CD4-positive, CD25-positive, alpha-beta regulatory T cell (primary cell): ENCODE measurements at regions not wholly inside any gene's neighbourhood (a gene's known extent, or its start where the extent isn't known, plus 50 kb on each side); places are given as distances from the start of the nearest gene placed in this dataset.
"Not testable (repeated sequence)": the region's sequence is repeated elsewhere in the genome, so short reads cannot be mapped to it uniquely, and the experiment has no call there.

ENCODE experiments used
- ATAC-seq, 2 donors: fragments of 150-1000 bp; cut with Tn5 transposase; one replicate each; pipeline ENCODE4 v1.10.0; 2021; ENCODE audit warnings: low read depth in 2 of 2, moderate number of reproducible peaks in 2 of 2, moderate library complexity in 1 of 2
- DNase-seq, 3 donors: peaks; one replicate each; pipeline versions ENCODE4 v3.0.0 to v3.0.0-alpha.2; 2012 to 2022; ENCODE audit warnings: mixed read lengths in 1 of 3
- H3K27ac ChIP-seq: one replicate; pipeline ENCODE4 v1.7.0; 2013; ENCODE audit warnings: mild to moderate bottlenecking, low read length; ENCODE audit not compliant: insufficient read depth, poor library complexity, severe bottlenecking
- H3K27me3 ChIP-seq: one replicate; pipeline ENCODE4 v1.7.0; 2013; ENCODE audit warnings: low read length; ENCODE audit not compliant: control insufficient read depth, insufficient read depth
- H3K36me3 ChIP-seq: one replicate; pipeline ENCODE4 v1.7.0; 2013; ENCODE audit warnings: mild to moderate bottlenecking, low read length, moderate library complexity; ENCODE audit not compliant: control insufficient read depth, insufficient read depth
- H3K4me1 ChIP-seq: 2 replicates; pipeline ENCODE4 v1.7.0; 2013; ENCODE audit warnings: mild to moderate bottlenecking, low read length; ENCODE audit not compliant: insufficient read depth, control insufficient read depth, poor library complexity, severe bottlenecking
- H3K4me3 ChIP-seq: one replicate; pipeline ENCODE4 v1.7.0; 2013; ENCODE audit warnings: low read depth, mild to moderate bottlenecking, low read length, moderate library complexity
- H3K9me3 ChIP-seq, 2 experiments: 1 replicate in 1 of 2; 2 replicates in 1 of 2; pipeline ENCODE4 v1.7.0; 2013; ENCODE audit warnings: low read length in 2 of 2, mild to moderate bottlenecking in 1 of 2, moderate library complexity in 1 of 2; ENCODE audit not compliant: control insufficient read depth in 2 of 2
- H3K27ac Mint-ChIP-seq, 3 donors: one replicate each; pipeline ENCODE4 v1.8.0; 2020 to 2022; ENCODE audit warnings: mild to moderate bottlenecking in 3 of 3, mixed read lengths in 3 of 3, moderate library complexity in 2 of 3
- H3K27me3 Mint-ChIP-seq: one replicate; pipeline ENCODE4 v1.8.0; 2022; ENCODE audit warnings: mild to moderate bottlenecking, mixed read lengths
- H3K36me3 Mint-ChIP-seq: one replicate; pipeline ENCODE4 v1.8.0; 2020; ENCODE audit warnings: mixed read lengths
- H3K4me1 Mint-ChIP-seq, 4 donors: one replicate each; pipeline ENCODE4 v1.8.0; 2020 to 2022; ENCODE audit warnings: mixed read lengths in 4 of 4, mild to moderate bottlenecking in 1 of 4
- H3K4me3 Mint-ChIP-seq, 4 donors: one replicate each; pipeline ENCODE4 v1.8.0; 2020 to 2022; ENCODE audit warnings: mild to moderate bottlenecking in 4 of 4, mixed read lengths in 4 of 4, moderate library complexity in 3 of 4
- H3K9me3 Mint-ChIP-seq, 7 donors: one replicate each; pipeline ENCODE4 v1.8.0; 2020 to 2022; ENCODE audit warnings: mixed read lengths in 7 of 7, mild to moderate bottlenecking in 3 of 7, moderate library complexity in 2 of 7

GRCh38 chr10:78225594-78225993 is 191.9 kb downstream of the RPS24 start:
- H3K36me3 ChIP-seq = no peaks in the 10 kb centered on the region
- H3K4me3 ChIP-seq = no peak overlapping the region
- no peaks in the 10 kb centered on the region for H3K27me3 Mint-ChIP-seq
- no peaks in the 10 kb centered on the region for H3K36me3 Mint-ChIP-seq
- H3K4me1 ChIP-seq = no peaks in the 10 kb centered on the region
- H3K27ac Mint-ChIP-seq = no peak overlapping the region
- peaks cover 0 to 1% (median 0%) of the 10 kb centered on the region in 7 donors for H3K9me3 Mint-ChIP-seq
- H3K4me3 Mint-ChIP-seq = no peak overlapping the region
- no peaks in the 10 kb centered on the region for H3K4me1 Mint-ChIP-seq
- no peak for DNase-seq
- H3K9me3 ChIP-seq = no peaks in the 10 kb centered on the region
- H3K27ac ChIP-seq = no peak overlapping the region
- H3K27me3 ChIP-seq = no peaks in the 10 kb centered on the region
- ATAC-seq = no peak

GRCh38 chr10:78229489-78229888 is 195.8 kb downstream of the RPS24 start:
- H3K9me3 ChIP-seq = no peaks in the 10 kb centered on the region
- no peak overlapping the region for H3K4me3 Mint-ChIP-seq
- peaks cover 0 to 1% (median 0%) of the 10 kb centered on the region in 7 donors for H3K9me3 Mint-ChIP-seq
- no peak overlapping the region for H3K4me3 ChIP-seq
- H3K27ac ChIP-seq = no peak overlapping the region
- no peak overlapping the region for H3K27ac Mint-ChIP-seq
- H3K36me3 Mint-ChIP-seq = no peaks in the 10 kb centered on the region
- no peaks in the 10 kb centered on the region for H3K36me3 ChIP-seq
- DNase-seq (no peak), ATAC-seq (no peak)
- H3K4me1 Mint-ChIP-seq = no peaks in the 10 kb centered on the region
- H3K4me1 ChIP-seq = no peaks in the 10 kb centered on the region
- peaks cover 5% of the 10 kb centered on the region for H3K27me3 Mint-ChIP-seq
- H3K27me3 ChIP-seq = no peaks in the 10 kb centered on the region

GRCh38 chr10:78229950-78230675 is 196.4 kb downstream of the RPS24 start:
- no peak for DNase-seq
- no peak for ATAC-seq
- H3K4me3 Mint-ChIP-seq = no peak overlapping the region
- peaks cover 0 to 1% (median 0%) of the 10 kb centered on the region in 7 donors for H3K9me3 Mint-ChIP-seq
- H3K4me1 Mint-ChIP-seq = no peaks in the 10 kb centered on the region
- H3K27ac Mint-ChIP-seq = peak overlapping the region in 1 of 3 donors; percentile 40
- Histone ChIP-seq H3K9me3 (no peaks in the 10 kb centered on the region), H3K36me3 (no peaks in the 10 kb centered on the region), H3K4me3 (no peak overlapping the region), H3K4me1 (no peaks in the 10 kb centered on the region), H3K27me3 (peaks cover 3% of the 10 kb centered on the region), H3K27ac (no peak overlapping the region)
- H3K36me3 Mint-ChIP-seq = no peaks in the 10 kb centered on the region
- peaks cover 5% of the 10 kb centered on the region for H3K27me3 Mint-ChIP-seq

- DNase-seq = no peak
- Mint-ChIP-seq H3K4me1 (no peaks in the 10 kb centered on the region), H3K4me3 (no peak overlapping the region), H3K9me3 (peaks cover 0 to 1% (median 0%) of the 10 kb centered on the region in 7 donors), H3K36me3 (no peaks in the 10 kb centered on the region), H3K27ac (no peak overlapping the region), H3K27me3 (peaks cover 17% of the 10 kb centered on the region)
- H3K36me3 ChIP-seq = no peaks in the 10 kb centered on the region
- H3K9me3 ChIP-seq = no peaks in the 10 kb centered on the region
- H3K27ac ChIP-seq = no peak overlapping the region
- peaks cover 6% of the 10 kb centered on the region for H3K27me3 ChIP-seq
- no peak overlapping the region for H3K4me3 ChIP-seq
- no peak for ATAC-seq
- H3K4me1 ChIP-seq = no peaks in the 10 kb centered on the region
These were observed 197.7 kb downstream of the RPS24 start for GRCh38 chr10:78231327-78231726.

- Histone ChIP-seq H3K4me3 (no peak overlapping the region), H3K27me3 (peaks cover 6% of the 10 kb centered on the region), H3K27ac (no peak overlapping the region), H3K36me3 (no peaks in the 10 kb centered on the region), H3K9me3 (no peaks in the 10 kb centered on the region), H3K4me1 (no peaks in the 10 kb centered on the region)
- Mint-ChIP-seq H3K9me3 (peaks cover 0 to 1% (median 0%) of the 10 kb centered on the region in 7 donors), H3K36me3 (no peaks in the 10 kb centered on the region), H3K27me3 (peaks cover 21% of the 10 kb centered on the region), H3K4me3 (no peak overlapping the region), H3K4me1 (no peaks in the 10 kb centered on the region), H3K27ac (no peak overlapping the region)
- no peak for DNase-seq
- ATAC-seq = no peak
These were observed 198.3 kb downstream of the RPS24 start for GRCh38 chr10:78231939-78232338.

- Mint-ChIP-seq H3K4me1 (no peaks in the 10 kb centered on the region), H3K27ac (no peak overlapping the region), H3K9me3 (no peaks in the 10 kb centered on the region), H3K4me3 (no peak overlapping the region), H3K27me3 (peaks cover 27% of the 10 kb centered on the region), H3K36me3 (no peaks in the 10 kb centered on the region)
- Histone ChIP-seq H3K27ac (no peak overlapping the region), H3K4me3 (no peak overlapping the region), H3K4me1 (no peaks in the 10 kb centered on the region), H3K27me3 (peaks cover 7% of the 10 kb centered on the region), H3K36me3 (no peaks in the 10 kb centered on the region), H3K9me3 (no peaks in the 10 kb centered on the region)
- DNase-seq (no peak), ATAC-seq (no peak)
These were observed 202.9 kb downstream of the RPS24 start for GRCh38 chr10:78236416-78237015.

GRCh38 chr10:78237951-78238350 is 204.3 kb downstream of the RPS24 start:
- not testable (repeated sequence) for H3K9me3 ChIP-seq, H3K27ac Mint-ChIP-seq, H3K36me3 Mint-ChIP-seq, H3K4me3 Mint-ChIP-seq, DNase-seq, H3K4me1 Mint-ChIP-seq, ATAC-seq, H3K27ac ChIP-seq, H3K4me3 ChIP-seq, H3K27me3 ChIP-seq, H3K9me3 Mint-ChIP-seq, H3K4me1 ChIP-seq, H3K36me3 ChIP-seq
- H3K27me3 Mint-ChIP-seq = peaks cover 26% of the 10 kb centered on the region

- no peaks in the 10 kb centered on the region for H3K9me3 ChIP-seq
- no peak overlapping the region for H3K27ac ChIP-seq
- peaks cover 6% of the 10 kb centered on the region for H3K4me1 ChIP-seq
- ATAC-seq (no peak), DNase-seq (no peak)
- no peak overlapping the region for H3K4me3 ChIP-seq
- Mint-ChIP-seq H3K4me3 (no peak overlapping the region), H3K9me3 (peaks cover 0 to 17% (median 2%) of the 10 kb centered on the region in 7 donors), H3K27ac (no peak overlapping the region), H3K27me3 (peaks cover 5% of the 10 kb centered on the region), H3K36me3 (peaks cover 3% of the 10 kb centered on the region), H3K4me1 (peaks cover 5 to 21% (median 7%) of the 10 kb centered on the region in 4 donors)
- H3K36me3 ChIP-seq = no peaks in the 10 kb centered on the region
- no peaks in the 10 kb centered on the region for H3K27me3 ChIP-seq
These were observed 213.6 kb downstream of the RPS24 start for GRCh38 chr10:78247266-78247665.
